ENCODE measurements at regions not wholly inside any gene's neighbourhood (a gene's known extent, or its start where the extent isn't known, plus 50 kb on each side); places are given as distances from the start of the nearest gene placed in this dataset.

- TF ChIP-seq RNF219 (CRISPR knock-in tag; IDR thresholded peaks at IDR 0.05) = no peak
Measured at GRCh38 chr11:115924744-115925567, 420.7 kb upstream of the CADM1 start (continued).

GRCh38 chr11:115922876-115923275 lies 418.7 kb upstream of the CADM1 start:
- H3K4me1 ChIP-seq (ENCODE audit: insufficient read depth, low read length) = no peaks in the 10 kb centered on the region

More at GRCh38 chr11:115922876-115923275, 418.7 kb upstream of the CADM1 start:
- WGBS (ENCODE audit: low lambda C conversion rate) = 36% methylated on average over 5 of the region's 8 CpGs
- POLR2A ChIA-PET = no interaction called here
- Histone ChIP-seq H3K27me3 (ENCODE audit: control insufficient read depth in 1 of 2, insufficient read depth in 2 of 2, low read length in 2 of 2) (peaks cover 0 to 4% of the 10 kb centered on the region in 2 experiments; a peak in 4 of 5 replicates), H4K20me1 (ENCODE audit: insufficient read depth, low read length) (0 out of 2 replicates have a peak, but pooled peaks cover under 1% of the 10 kb centered on the region), H3K9ac (ENCODE audit: insufficient read depth, low read depth, low read length) (no peak overlapping the region), H3K4me3 (replicated peaks in 1 of 3; ENCODE audit: insufficient read depth in 1 of 3, low read depth in 2 of 3, low read length in 3 of 3) (no peak overlapping the region), H3K79me2 (ENCODE audit: insufficient read depth, low read length) (no peaks in the 10 kb centered on the region), H3K36me3 (replicated peaks in 1 of 2; ENCODE audit: control insufficient read depth in 1 of 2, insufficient read depth in 2 of 2, low read length in 2 of 2) (no peaks in the 10 kb centered on the region), H3K9me3 (ENCODE audit: low read length) (no peaks in the 10 kb centered on the region), H2AFZ (ENCODE audit: low read length) (no peak overlapping the region), H3K4me2 (ENCODE audit: low read depth, low read length) (no peak overlapping the region), H3K27ac (ENCODE audit: extremely low read length, insufficient read depth, low read length) (no peak overlapping the region)
- ATAC-seq = no peak
- no TSS peak for BruUV-seq (replicated peaks)
- CTCF ChIA-PET (ENCODE audit: low intra/inter-chr PET ratio, low total read pairs) = no interaction called here
- TF ChIP-seq RAD51 (IDR thresholded peaks at IDR 0.05; ENCODE audit: borderline replicate concordance) (no peak), ZBTB46 (CRISPR knock-in tag; IDR thresholded peaks at IDR 0.05; ENCODE audit: borderline replicate concordance) (no peak), ZNF639 (CRISPR knock-in tag; conservative IDR thresholded peaks at IDR 0.05) (no peak), SIX1 (CRISPR knock-in tag; IDR thresholded peaks at IDR 0.05; ENCODE audit: borderline replicate concordance) (no peak), MXD1 (CRISPR knock-in tag; IDR thresholded peaks at IDR 0.05) (no peak), RFX1 (IDR thresholded peaks at IDR 0.05) (no peak), CERS6 (CRISPR knock-in tag; IDR thresholded peaks at IDR 0.05) (no peak), ZNF121 (CRISPR knock-in tag; IDR thresholded peaks at IDR 0.05) (no peak), CEBPG (CRISPR knock-in tag; IDR thresholded peaks at IDR 0.05) (no peak), ZNF879 (CRISPR knock-in tag; IDR thresholded peaks at IDR 0.05) (no peak), RCOR2 (CRISPR knock-in tag; IDR thresholded peaks at IDR 0.05) (no peak), ZNF850 (CRISPR knock-in tag; conservative IDR thresholded peaks at IDR 0.05) (no peak), TGIF2 (CRISPR knock-in tag; IDR thresholded peaks at IDR 0.05) (no peak), MTF2 (CRISPR knock-in tag; IDR thresholded peaks at IDR 0.05; ENCODE audit: borderline replicate concordance) (no peak), EEA1 (CRISPR knock-in tag; IDR thresholded peaks at IDR 0.05; ENCODE audit: borderline replicate concordance) (no peak), NFE2L2 (IDR thresholded peaks at IDR 0.05; ENCODE audit: low read length) (no peak), PLRG1 (conservative IDR thresholded peaks at IDR 0.05) (no peak)
- in situ Hi-C loops (cut with HindIII; ENCODE audit: extremely low pct_ligation_motif_present, low pct_unique_long_range_greater_than_20kb) = no loop called here
- intact Hi-C loops (cut with micrococcal nuclease; ENCODE audit: unreplicated experiment) = no loop called here
- no peak for FAIRE-seq
- no peak for DNase-seq (ENCODE audit: low spot score)

Measured in HepG2 (cell line).